MG63 (cell line): ENCODE measurements at regions not wholly inside any gene's neighbourhood (a gene's known extent, or its start where the extent isn't known, plus 50 kb on each side); places are given as distances from the start of the nearest gene placed in this dataset.

ENCODE experiments used
- DNase-seq: peaks from one replicate; pipeline ENCODE4 v3.0.0-alpha.2; 2020
- H3K27me3 ChIP-seq: fragments of 250-450 bp; sonication (Bioruptor Pico); 2 replicates; pipeline ENCODE4 v1.5.1; 2020; ENCODE audit warnings: mild to moderate bottlenecking, moderate library complexity
- H3K36me3 ChIP-seq: fragments of 250-450 bp; sonication (Bioruptor Pico); 2 replicates; pipeline ENCODE4 v1.5.1; 2020; ENCODE audit warnings: mild to moderate bottlenecking, moderate library complexity
- H3K4me3 ChIP-seq: fragments of 250-450 bp; sonication (Bioruptor Pico); 2 replicates; pipeline ENCODE4 v1.5.1; 2020; ENCODE audit warnings: mild to moderate bottlenecking, moderate library complexity
- H3K9me3 ChIP-seq: fragments of 250-450 bp; sonication (Bioruptor Pico); 2 replicates; pipeline ENCODE4 v1.5.1; 2020; ENCODE audit warnings: mild to moderate bottlenecking, moderate library complexity

- no peak overlapping the region for H3K4me3 ChIP-seq
- no peaks in the 10 kb centered on the region for H3K9me3 ChIP-seq
- H3K27me3 ChIP-seq: no peaks in the 10 kb centered on the region; the same call in 1 of the 2 replicates
- H3K36me3 ChIP-seq: no peaks in the 10 kb centered on the region
- DNase-seq: no peak
Measured at GRCh38 chr13:74969419-74969818, 512.5 kb downstream of the TBC1D4 start.

GRCh38 chr13:74966814-74967424 is 515.0 kb downstream of the TBC1D4 start:
- Histone ChIP-seq H3K9me3 (no peaks in the 10 kb centered on the region), H3K27me3 (no peaks in the 10 kb centered on the region; the same call in 1 of the 2 replicates), H3K4me3 (no peak overlapping the region), H3K36me3 (no peaks in the 10 kb centered on the region)
- no peak for DNase-seq

DNA sequence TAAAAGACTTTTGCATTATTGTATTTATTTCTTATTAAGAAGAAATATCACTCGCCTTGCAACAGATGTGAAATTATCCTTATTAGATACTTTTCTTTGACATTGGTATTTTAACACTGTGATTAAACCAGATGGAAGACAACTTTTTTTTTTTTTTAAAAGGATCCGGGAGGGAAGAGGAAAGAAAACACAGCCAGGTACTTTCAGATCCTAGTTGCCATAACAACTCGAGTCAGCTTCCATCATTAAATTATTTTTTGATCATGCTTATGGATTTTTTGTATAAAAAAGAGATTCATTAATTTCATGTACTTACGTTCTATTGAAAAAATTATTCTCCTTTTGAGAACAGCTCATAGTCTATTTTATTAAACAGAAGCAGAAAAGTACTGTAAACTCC is 515.7 kb downstream of the TBC1D4 start:
- Histone ChIP-seq H3K4me3 (no peak overlapping the region), H3K9me3 (no peaks in the 10 kb centered on the region; the same call in 1 of the 2 replicates), H3K27me3 (no peaks in the 10 kb centered on the region; the same call in 1 of the 2 replicates), H3K36me3 (no peaks in the 10 kb centered on the region)
- no peak for DNase-seq

GRCh38 chr13:74945637-74946036 is 536.3 kb downstream of the TBC1D4 start:
- no peaks in the 10 kb centered on the region for H3K27me3 ChIP-seq
- no peaks in the 10 kb centered on the region for H3K36me3 ChIP-seq
- H3K9me3 ChIP-seq: peaks cover 16% of the 10 kb centered on the region
- no peak for DNase-seq
- H3K4me3 ChIP-seq: no peak overlapping the region

GRCh38 chr13:74931698-74932433 is 550.1 kb downstream of the TBC1D4 start:
- Histone ChIP-seq H3K27me3 (no peaks in the 10 kb centered on the region), H3K36me3 (no peaks in the 10 kb centered on the region), H3K9me3 (no peaks in the 10 kb centered on the region), H3K4me3 (no peak overlapping the region)
- no peak for DNase-seq

DNA sequence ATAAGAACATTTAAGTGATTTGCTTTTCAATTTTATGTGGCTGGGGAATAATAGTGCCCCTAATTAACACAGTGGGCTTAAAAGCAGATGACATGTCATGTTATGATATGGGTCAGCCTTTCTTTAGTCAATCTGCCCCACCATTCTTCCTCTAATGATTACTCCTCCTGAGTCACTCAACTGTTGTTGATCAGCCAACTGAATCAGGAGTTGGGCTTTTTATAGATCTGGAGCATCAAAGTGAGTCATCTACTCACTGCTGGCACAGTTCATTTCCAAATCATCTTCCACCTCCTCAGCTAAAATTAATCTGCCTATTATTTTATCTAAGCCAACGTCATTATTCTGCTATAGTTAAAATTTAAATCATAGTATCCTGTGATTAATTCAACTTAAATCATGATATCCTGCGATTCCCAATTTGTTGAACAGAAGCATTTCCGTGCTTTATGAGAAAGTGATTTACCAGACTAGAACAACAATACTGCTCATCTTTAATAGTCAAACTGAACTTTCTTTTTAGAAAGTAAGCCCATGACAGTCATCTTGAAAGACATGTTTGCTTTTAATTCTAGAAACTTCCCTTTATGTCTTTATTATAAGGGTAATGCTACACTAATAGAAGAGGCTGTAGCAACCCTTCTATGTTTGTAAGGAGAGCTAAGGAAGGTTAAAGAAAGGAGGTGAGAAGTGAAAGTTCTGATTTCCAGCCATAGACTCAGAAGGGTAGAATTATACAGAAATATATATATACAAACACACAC is 551.4 kb downstream of the TBC1D4 start:
- Histone ChIP-seq H3K36me3 (no peaks in the 10 kb centered on the region), H3K4me3 (no peak overlapping the region), H3K27me3 (no peaks in the 10 kb centered on the region), H3K9me3 (no peaks in the 10 kb centered on the region; the same call in 1 of the 2 replicates)
- DNase-seq: peak; percentile 43

DNA sequence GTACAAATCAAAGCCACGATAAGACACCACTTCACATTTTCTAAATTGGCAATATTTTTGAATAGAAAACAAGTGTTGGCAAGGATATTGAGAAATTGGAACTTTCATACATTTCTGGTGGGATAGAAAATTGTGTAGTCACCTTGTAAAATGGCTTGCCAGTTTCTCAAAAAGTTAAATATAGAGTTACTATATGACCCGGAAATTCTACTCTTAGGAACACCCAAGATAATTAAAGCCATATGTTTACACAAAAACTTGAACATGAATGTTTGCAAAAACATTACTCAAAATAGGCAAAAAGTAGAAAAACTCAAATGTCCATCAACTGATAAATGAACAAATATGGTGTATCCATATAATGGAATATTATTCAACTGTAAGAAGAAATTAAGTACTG is 552.5 kb downstream of the TBC1D4 start:
- H3K36me3 ChIP-seq: no peaks in the 10 kb centered on the region
- H3K9me3 ChIP-seq: no peaks in the 10 kb centered on the region; the same call in 1 of the 2 replicates
- DNase-seq: no peak
- H3K27me3 ChIP-seq: no peaks in the 10 kb centered on the region
- no peak overlapping the region for H3K4me3 ChIP-seq

DNA sequence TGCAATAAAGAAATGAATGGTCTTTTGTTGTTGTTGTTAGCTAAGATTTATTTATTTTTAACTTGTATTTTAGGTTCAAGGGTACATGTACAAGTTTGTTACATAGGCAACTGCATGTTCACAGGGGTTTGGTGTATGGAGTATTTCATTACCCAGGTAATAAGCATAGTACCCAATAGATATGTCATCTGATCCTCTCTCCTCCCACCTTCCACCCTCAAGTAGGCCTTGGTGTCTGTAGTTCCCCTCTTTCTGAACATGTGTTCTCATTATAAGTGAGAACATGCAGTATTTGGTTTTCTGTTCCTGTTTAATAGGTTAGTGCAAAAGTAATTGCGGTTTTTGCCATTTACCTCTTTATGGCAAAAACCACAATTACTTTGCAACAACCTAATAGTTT is 554.1 kb downstream of the TBC1D4 start:
- no peaks in the 10 kb centered on the region; the same call in 1 of the 2 replicates for H3K9me3 ChIP-seq

GRCh38 chr13:74922963-74923362 is 559.0 kb downstream of the TBC1D4 start:
- DNase-seq: no peak
- H3K36me3 ChIP-seq: no peaks in the 10 kb centered on the region
- no peak overlapping the region for H3K4me3 ChIP-seq
- no peaks in the 10 kb centered on the region; the same call in 1 of the 2 replicates for H3K9me3 ChIP-seq
- no peaks in the 10 kb centered on the region for H3K27me3 ChIP-seq

More for the DNA sequence above, 554.1 kb downstream of the TBC1D4 start:
- DNase-seq: no peak
- Histone ChIP-seq H3K36me3 (no peaks in the 10 kb centered on the region), H3K4me3 (no peak overlapping the region), H3K27me3 (no peaks in the 10 kb centered on the region)

- H3K27me3 ChIP-seq: no peaks in the 10 kb centered on the region
- H3K36me3 ChIP-seq: no peaks in the 10 kb centered on the region
- DNase-seq: no peak
- no peaks in the 10 kb centered on the region; the same call in 1 of the 2 replicates for H3K9me3 ChIP-seq
- H3K4me3 ChIP-seq: no peak overlapping the region
Measured at GRCh38 chr13:74921326-74921725, 560.6 kb downstream of the TBC1D4 start.

DNA sequence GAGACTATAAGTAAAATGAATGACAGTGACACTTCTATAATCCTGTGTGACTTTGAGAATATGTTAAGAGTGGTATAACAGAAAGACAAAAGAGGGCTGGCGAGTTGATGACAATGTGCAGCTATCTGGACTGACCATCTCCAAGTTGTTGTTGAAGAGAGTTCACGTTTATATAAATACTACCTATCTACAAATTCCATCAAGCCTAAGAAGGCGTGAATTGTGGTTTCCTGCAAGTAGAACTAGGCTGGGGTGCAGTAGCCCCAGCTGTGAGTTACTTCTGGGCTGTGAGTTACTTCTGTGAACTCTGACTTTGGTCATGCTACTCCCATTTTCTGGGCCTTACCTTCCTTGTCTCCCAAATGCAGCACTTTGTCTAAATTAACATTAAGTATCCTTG is 561.0 kb downstream of the TBC1D4 start:
- H3K27me3 ChIP-seq: no peaks in the 10 kb centered on the region
- H3K4me3 ChIP-seq: no peak overlapping the region
- H3K9me3 ChIP-seq: no peaks in the 10 kb centered on the region; the same call in 1 of the 2 replicates
- no peaks in the 10 kb centered on the region for H3K36me3 ChIP-seq
- no peak for DNase-seq

DNA sequence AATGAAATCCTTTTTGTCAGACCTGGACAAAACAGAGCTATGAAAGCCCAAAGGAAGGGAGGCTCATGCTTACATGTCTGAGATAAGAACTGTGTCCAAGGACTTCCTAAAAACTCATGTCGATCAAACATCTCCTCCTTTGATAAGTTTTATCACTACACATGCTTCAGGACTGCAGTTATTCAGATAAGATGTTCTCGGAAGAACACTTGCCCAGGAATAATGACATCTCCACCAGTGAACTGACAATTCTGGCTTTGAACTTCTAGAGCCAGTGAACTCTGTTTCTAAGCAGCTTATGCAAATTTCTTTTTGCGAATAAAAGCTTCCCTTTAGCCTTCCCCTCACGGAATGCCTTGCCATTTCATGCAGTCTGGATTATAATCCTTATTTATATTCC is 561.6 kb downstream of the TBC1D4 start:
- H3K27me3 ChIP-seq: no peaks in the 10 kb centered on the region
- DNase-seq: no peak
- H3K9me3 ChIP-seq: no peaks in the 10 kb centered on the region
- no peak overlapping the region for H3K4me3 ChIP-seq
- no peaks in the 10 kb centered on the region for H3K36me3 ChIP-seq

- no peaks in the 10 kb centered on the region for H3K9me3 ChIP-seq
- H3K36me3 ChIP-seq: no peaks in the 10 kb centered on the region
- DNase-seq: no peak
- no peak overlapping the region for H3K4me3 ChIP-seq
- H3K27me3 ChIP-seq: no peaks in the 10 kb centered on the region
Measured at GRCh38 chr13:74919914-74920313, 562.1 kb downstream of the TBC1D4 start.

DNA sequence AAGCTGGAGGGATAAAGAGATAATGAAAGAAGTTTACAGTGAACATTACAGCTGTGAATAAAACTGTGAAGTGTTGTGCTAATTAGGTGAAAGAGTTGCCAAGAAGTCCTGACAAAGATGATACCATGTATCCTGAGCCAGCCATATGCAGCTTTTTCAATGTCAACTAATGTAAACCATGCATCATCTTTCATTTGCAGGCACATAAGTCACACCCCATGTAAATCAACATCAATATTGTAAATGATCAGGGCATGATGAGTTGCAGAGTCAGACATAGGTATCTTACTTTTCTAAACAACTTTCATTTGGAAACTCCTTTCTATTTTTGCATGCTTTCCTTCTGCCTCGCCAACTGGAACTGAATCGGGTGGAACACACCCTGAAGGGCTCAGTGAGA is 569.1 kb downstream of the TBC1D4 start:
- Histone ChIP-seq H3K9me3 (no peaks in the 10 kb centered on the region), H3K36me3 (no peaks in the 10 kb centered on the region), H3K4me3 (no peak overlapping the region), H3K27me3 (no peaks in the 10 kb centered on the region)
- no peak for DNase-seq

DNA sequence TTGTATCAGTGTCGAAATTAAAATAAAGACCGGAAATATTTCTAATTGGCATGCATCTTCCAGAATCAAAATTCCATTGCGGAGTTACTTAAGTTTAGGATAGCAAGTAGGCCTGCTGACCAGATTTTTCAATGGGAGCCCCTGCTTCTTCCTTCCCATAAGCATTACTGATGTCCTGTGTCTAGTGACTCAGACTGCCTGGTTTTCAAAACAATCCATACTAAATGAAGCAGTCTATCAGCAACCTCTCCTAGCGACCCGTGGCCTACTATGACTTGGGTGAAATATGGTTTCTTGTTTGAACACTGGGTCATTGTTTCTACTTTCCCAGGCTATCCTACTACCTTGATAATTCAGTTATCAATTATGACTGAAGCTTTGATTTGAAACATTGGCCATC is 571.6 kb downstream of the TBC1D4 start:
- Histone ChIP-seq H3K9me3 (no peaks in the 10 kb centered on the region), H3K27me3 (no peaks in the 10 kb centered on the region), H3K36me3 (no peaks in the 10 kb centered on the region), H3K4me3 (no peak overlapping the region)
- DNase-seq: no peak

- no peak for DNase-seq
- Histone ChIP-seq H3K4me3 (no peak overlapping the region), H3K9me3 (no peaks in the 10 kb centered on the region), H3K27me3 (no peaks in the 10 kb centered on the region), H3K36me3 (no peaks in the 10 kb centered on the region)
Measured at GRCh38 chr13:74907788-74908187, 574.2 kb downstream of the TBC1D4 start.

GRCh38 chr13:74904556-74904955 is 577.4 kb downstream of the TBC1D4 start:
- no peaks in the 10 kb centered on the region for H3K36me3 ChIP-seq
- no peaks in the 10 kb centered on the region for H3K9me3 ChIP-seq
- no peaks in the 10 kb centered on the region for H3K27me3 ChIP-seq
- H3K4me3 ChIP-seq: no peak overlapping the region
- DNase-seq: no peak
